HCT116 (cell line): ENCODE measurements at regions not wholly inside any gene's neighbourhood (a gene's known extent, or its start where the extent isn't known, plus 50 kb on each side); places are given as distances from the start of the nearest gene placed in this dataset.

Experiments
- ATAC-seq: fragments of 200-7000 bp; cut with Tn5 transposase; 2 replicates; pipeline ENCODE4 v1.9.1; 2020; ENCODE audit warnings: mild to moderate bottlenecking, moderate library complexity
- BruUV-seq: library from RNA; stranded (reverse); fragments of 400-500 nt; replicated peaks from 2 replicates; lab custom pipeline; 2021; lab: Mats Ljungman, UMichigan
- CTCF ChIA-PET: fragments of 300-600 bp; sonication (Branson Sonifier 250); formaldehyde crosslinking; loops from one replicate; lab custom pipeline; 2021; ENCODE audit warnings: antibody characterized with exemption; lab: Charles Lee
- POLR2A ChIA-PET: fragments of 300-600, 350-600 bp; sonication (Branson Sonifier 250); formaldehyde crosslinking; loops from one replicate; lab custom pipeline; 2021; ENCODE audit warnings: antibody characterized with exemption; lab: Charles Lee
- RAD21 ChIA-PET, 2 experiments: fragments of 300-600 bp; sonication (Branson Sonifier 250); formaldehyde crosslinking; loops; one replicate each; lab custom pipeline; 2023; ENCODE audit warnings: low total read pairs in 2 of 2; ENCODE audit not compliant: uncharacterized antibody in 2 of 2, unreplicated experiment in 2 of 2, low non-redundant PET in 1 of 2; lab: Charles Lee
- DNase-seq: peaks from one replicate; pipeline ENCODE4 v3.0.0-alpha.2; 2010; ENCODE audit warnings: low read depth, low spot score
- H2AFZ ChIP-seq: fragments of 200-600 bp; shearing (Covaris generic), sonication (generic); 2 replicates; pipeline ENCODE4 v1.6.1; 2017; ENCODE audit warnings: low read depth, mixed run types, mixed read lengths, antibody characterized with exemption, low read length; ENCODE audit not compliant: poor library complexity, severe bottlenecking
- H3K27ac ChIP-seq: 2 replicates; pipeline ENCODE4 v1.5.1; 2012; ENCODE audit warnings: low read depth, low read length
- H3K27me3 ChIP-seq: fragments of 200-600 bp; sonication (generic); 2 replicates; pipeline ENCODE4 v1.6.1; 2016; ENCODE audit warnings: mixed run types, low read length, mixed read lengths; ENCODE audit not compliant: insufficient read depth
- H3K36me3 ChIP-seq, 2 experiments: fragments of 200-500 bp in 1 of 2; fragments of 200-600 bp in 1 of 2; sonication (Bioruptor generic) in 1 of 2; sonication (generic) in 1 of 2; 2 replicates each; pipeline versions ENCODE4 v1.5.1 to v1.6.1; 2014 to 2016; ENCODE audit warnings: low read length in 2 of 2, inconsistent platforms in 1 of 2, mixed read lengths in 1 of 2, mixed run types in 1 of 2; ENCODE audit not compliant: insufficient read depth in 2 of 2, control insufficient read depth in 1 of 2
- H3K4me1 ChIP-seq, 2 experiments: fragments of 200-600 bp in 1 of 2; sonication (generic) in 1 of 2; 2 replicates each; pipeline versions ENCODE4 v1.5.1 to v1.6.1; 2012 to 2017; ENCODE audit warnings: low read length in 2 of 2, inconsistent platforms in 1 of 2, mild to moderate bottlenecking in 1 of 2, mixed read lengths in 1 of 2, mixed run types in 1 of 2, moderate library complexity in 1 of 2; ENCODE audit not compliant: insufficient read depth in 2 of 2, control insufficient read depth in 1 of 2
- H3K4me2 ChIP-seq: fragments of 200-600 bp; sonication (generic); 2 replicates; pipeline ENCODE4 v1.6.1; 2017; ENCODE audit warnings: mixed run types, low read length, mixed read lengths
- H3K4me3 ChIP-seq, 2 experiments: fragments of 200-600 bp in 1 of 2; sonication (generic) in 1 of 2; replicated peaks in 1 of 2; 2 replicates each; pipeline ENCODE4 v1.5.1; 2011 to 2016; ENCODE audit warnings: low read length in 2 of 2, control low read depth in 1 of 2, low read depth in 1 of 2, mild to moderate bottlenecking in 1 of 2, mixed read lengths in 1 of 2, mixed run types in 1 of 2
- H3K79me2 ChIP-seq: fragments of 200-600 bp; sonication (generic); 2 replicates; pipeline ENCODE4 v1.6.1; 2017; ENCODE audit warnings: mild to moderate bottlenecking, mixed run types, low read length, moderate library complexity, mixed read lengths; ENCODE audit not compliant: insufficient read depth
- H3K9ac ChIP-seq: fragments of 200-600 bp; sonication (generic); 2 replicates; pipeline ENCODE4 v1.6.1; 2016; ENCODE audit warnings: low read length, mixed read lengths
- H3K9me2 ChIP-seq: fragments of 200-600 bp; sonication (generic), shearing (Covaris generic); 2 replicates; pipeline ENCODE4 v1.6.1; 2017; ENCODE audit warnings: mixed run types, mild to moderate bottlenecking, moderate library complexity; ENCODE audit not compliant: insufficient read depth
- H3K9me3 ChIP-seq, 2 experiments: fragments of 200-500 bp in 1 of 2; fragments of 200-600 bp in 1 of 2; sonication (Bioruptor generic) in 1 of 2; sonication (generic) in 1 of 2; 2 replicates each; pipeline ENCODE4 v1.6.1; 2014 to 2017; ENCODE audit warnings: low read length in 2 of 2, mixed read lengths in 2 of 2, inconsistent platforms in 1 of 2, low read depth in 1 of 2, mild to moderate bottlenecking in 1 of 2, mixed run types in 1 of 2, moderate library complexity in 1 of 2; ENCODE audit not compliant: control insufficient read depth in 1 of 2, insufficient read depth in 1 of 2
- H4K20me1 ChIP-seq: fragments of 200-600 bp; sonication (generic), shearing (Covaris generic); 2 replicates; pipeline ENCODE4 v1.6.1; 2017; ENCODE audit warnings: mixed run types, mild to moderate bottlenecking, moderate library complexity; ENCODE audit not compliant: insufficient read depth
- ATF3 ChIP-seq: IDR thresholded peaks from 2 replicates; pipeline ENCODE4 v1.6.1; 2012
- CBX3 ChIP-seq: IDR thresholded peaks from 2 replicates; pipeline ENCODE4 v1.6.1; 2012; ENCODE audit warnings: low read depth
- CTCF ChIP-seq, 3 experiments: fragments of 200-600 bp in 1 of 3; sonication (generic) in 1 of 3; IDR thresholded peaks in 2 of 3; conservative IDR thresholded peaks in 1 of 3; 2 replicates each; pipeline ENCODE4 v1.5.1; 2012 to 2017; ENCODE audit warnings: low read depth in 2 of 3, low read length in 2 of 3, antibody characterized with exemption in 1 of 3, borderline replicate concordance in 1 of 3, control low read depth in 1 of 3, mild to moderate bottlenecking in 1 of 3, mixed read lengths in 1 of 3, mixed run types in 1 of 3, moderate library complexity in 1 of 3; ENCODE audit not compliant: insufficient read depth in 1 of 3
- EZH2 ChIP-seq: fragments of 200-600 bp; sonication (generic); IDR thresholded peaks from 2 replicates; pipeline ENCODE4 v1.6.1; 2017; ENCODE audit warnings: antibody characterized with exemption, mixed run types
- EZH2phosphoT487 ChIP-seq: fragments of 200-600 bp; IDR thresholded peaks from 2 replicates; pipeline ENCODE4 v1.6.1; 2018; ENCODE audit warnings: antibody characterized with exemption, borderline replicate concordance
- JUND ChIP-seq: IDR thresholded peaks from 2 replicates; pipeline ENCODE4 v1.6.1; 2012
- TCF7L2 ChIP-seq: IDR thresholded peaks from 2 replicates; pipeline ENCODE4 v1.7.0; 2011; ENCODE audit warnings: borderline replicate concordance, inconsistent platforms; ENCODE audit not compliant: insufficient read depth, insufficient read length; ENCODE audit errors: extremely low read depth
- YY1 ChIP-seq: IDR thresholded peaks from 2 replicates; pipeline ENCODE4 v1.6.1; 2011; ENCODE audit warnings: low read length, low read depth, moderate library complexity, mild to moderate bottlenecking; ENCODE audit not compliant: insufficient replicate concordance; ENCODE audit errors: extremely low read depth
- ZFX ChIP-seq: fragments of 450-650 bp; IDR thresholded peaks from 2 replicates; pipeline ENCODE4 v1.6.1; 2017
- intact Hi-C: fragments of 100-400 bp; cut with micrococcal nuclease; formaldehyde crosslinking; loops from 2 replicates; pipeline ENCODE4 v1.10.0; 2022

- CTCF ChIA-PET, result no interaction called here
- no peaks in the 10 kb centered on the region for H3K27me3 ChIP-seq
- no peak overlapping the region for H3K4me2 ChIP-seq
- H4K20me1 ChIP-seq, result no peaks in the 10 kb centered on the region
- BruUV-seq, result no TSS peak
- H3K36me3 ChIP-seq, result no peaks in the 10 kb centered on the region
- intact Hi-C loops, result no loop called here
- no peak for ATAC-seq
- RAD21 ChIA-PET, result no interaction called here
- no peaks in the 10 kb centered on the region for H3K79me2 ChIP-seq
- H3K9me3 ChIP-seq, result no peaks in the 10 kb centered on the region
- no peak overlapping the region for H3K9ac ChIP-seq
- H3K4me1 ChIP-seq, result peaks cover 0 to 5% of the 10 kb centered on the region in 2 experiments; a peak in 1 of 4 replicates
- H3K4me3 ChIP-seq, result no peak overlapping the region
- POLR2A ChIA-PET, result no interaction called here
- H3K9me2 ChIP-seq, result no peaks in the 10 kb centered on the region
- TF ChIP-seq CTCF (IDR thresholded peaks at IDR 0.05 in 2 of 3, conservative IDR thresholded peaks at IDR 0.05 in 1 of 3; ENCODE audit: borderline replicate concordance in 1 of 3, insufficient read depth in 1 of 3, low read depth in 2 of 3, low read length in 2 of 3) (no peak), JUND (no peak), ZFX (no peak), EZH2phosphoT487 (no peak), TCF7L2 (no peak), CBX3 (no peak), EZH2 (no peak), ATF3 (no peak), YY1 (no peak)
- H3K27ac ChIP-seq, result no peak overlapping the region
- no peak for DNase-seq
- H2AFZ ChIP-seq, result no peak overlapping the region
Observed at GRCh38 chr2:142535311-142535710, 342.2 kb upstream of the KYNU start.
